Right cardiac atrium (tissue), 5 donors: ENCODE measurements at regions not wholly inside any gene's neighbourhood (a gene's known extent, or its start where the extent isn't known, plus 50 kb on each side); places are given as distances from the start of the nearest gene placed in this dataset.
"Not testable (repeated sequence)": the region's sequence is repeated elsewhere in the genome, so short reads cannot be mapped to it uniquely, and the experiment has no call there.

Experiments
- ATAC-seq, 2 donors: fragments of 200-7000 bp; cut with Tn5 transposase; one replicate each; pipeline versions ENCODE4 v1.8.0 to v1.9.1; 2020; ENCODE audit warnings: moderate library complexity in 2 of 2, mild to moderate bottlenecking in 1 of 2
- DNase-seq, 3 donors: peaks; one replicate each; pipeline ENCODE4 v3.0.0-alpha.2; 2020
- H3K27ac ChIP-seq: one replicate; pipeline ENCODE4 v1.5.1; 2013; ENCODE audit warnings: mild to moderate bottlenecking, low read length, control low read depth, moderate library complexity
- H3K27me3 ChIP-seq: one replicate; pipeline ENCODE4 v1.6.1; 2013; ENCODE audit not compliant: control insufficient read depth, insufficient read depth
- H3K4me1 ChIP-seq: one replicate; pipeline ENCODE4 v1.6.1; 2013; ENCODE audit warnings: low read length; ENCODE audit not compliant: control insufficient read depth, insufficient read depth
- H3K4me3 ChIP-seq: one replicate; pipeline ENCODE4 v1.5.1; 2013; ENCODE audit warnings: low read length, control low read depth
- H3K9me3 ChIP-seq: one replicate; pipeline ENCODE4 v1.6.1; 2013; ENCODE audit warnings: low read length; ENCODE audit not compliant: control insufficient read depth
- WGBS: extraction: QIAGEN DNeasy Blood & Tissue Kit; methylation state at CpG from one replicate; pipeline ENCODE4 v1.1.7; 2013; 5-methylcytosine and 5-hydroxymethylcytosine counted together
- intact Hi-C, 4 donors: fragments of 100-400 bp; cut with DNase I; formaldehyde crosslinking; loops; one replicate each; pipeline versions ENCODE4 v1.11.0 to v1.14.0; 2022 to 2023
- donor health status: healthy with polysubstance abuse.
- donor health status: DM: no; HTN: yes; CAD: no.
- donor health status: DM: no; HTN: no; CAD: no.
- donor health status: DM: no; HTN: yes; CAD: no; lungs with severe emphysema.
- donor health status: DM: yes; HTN: yes; CAD: no.

GRCh38 chr22:15772337-15772736 lies 82.5 kb downstream of the POTEH start:
- intact Hi-C loops, result not testable (repeated sequence)
- WGBS, result 63% methylated on average over 3 of the region's 3 CpGs

GRCh38 chr22:15775118-15775517 lies 85.3 kb downstream of the POTEH start:
- H3K4me3 ChIP-seq, ATAC-seq, H3K27me3 ChIP-seq, H3K27ac ChIP-seq, H3K4me1 ChIP-seq, intact Hi-C loops, H3K9me3 ChIP-seq: not testable (repeated sequence)
- DNase-seq, result peak in 1 of 3 donors; percentile 9
- 57% methylated on average over 4 of the region's 7 CpGs for WGBS

More at GRCh38 chr22:15772337-15772736, 82.5 kb downstream of the POTEH start:
- not testable (repeated sequence) for H3K9me3 ChIP-seq, DNase-seq, H3K27me3 ChIP-seq, H3K4me3 ChIP-seq, H3K27ac ChIP-seq, ATAC-seq, H3K4me1 ChIP-seq

GRCh38 chr22:15775670-15776669 lies 86.1 kb downstream of the POTEH start:
- H3K9me3 ChIP-seq, H3K4me3 ChIP-seq, H3K4me1 ChIP-seq, H3K27ac ChIP-seq, H3K27me3 ChIP-seq, intact Hi-C loops: not testable (repeated sequence)
- ATAC-seq (peak; percentile 48 to 50), DNase-seq (peak in 2 of 3 donors; percentile 24 to 36)
- WGBS, result 74% methylated on average over 17 of the region's 43 CpGs

- 72% methylated on average over 9 of the region's 16 CpGs for WGBS
- H3K4me3 ChIP-seq, H3K9me3 ChIP-seq, ATAC-seq, H3K4me1 ChIP-seq, H3K27me3 ChIP-seq, intact Hi-C loops, H3K27ac ChIP-seq: not testable (repeated sequence)
- DNase-seq, result peak in 1 of 3 donors; percentile 5
Measured at GRCh38 chr22:15776727-15777126, 86.9 kb downstream of the POTEH start.

GRCh38 chr22:15777150-15777549 lies 87.3 kb downstream of the POTEH start:
- H3K9me3 ChIP-seq, result not testable (repeated sequence)
- WGBS, result 80% methylated on average over 4 of the region's 24 CpGs

GRCh38 chr22:15777557-15777956 lies 87.7 kb downstream of the POTEH start:
- H3K27me3 ChIP-seq, H3K9me3 ChIP-seq, ATAC-seq, intact Hi-C loops, DNase-seq, H3K4me3 ChIP-seq, H3K27ac ChIP-seq, H3K4me1 ChIP-seq: not testable (repeated sequence)
- WGBS, result 65% methylated on average over 7 of the region's 19 CpGs

More at GRCh38 chr22:15777150-15777549, 87.3 kb downstream of the POTEH start:
- H3K27ac ChIP-seq, H3K4me1 ChIP-seq, H3K27me3 ChIP-seq, ATAC-seq, H3K4me3 ChIP-seq, DNase-seq, intact Hi-C loops: not testable (repeated sequence)

- ATAC-seq, intact Hi-C loops, H3K4me3 ChIP-seq, H3K9me3 ChIP-seq, H3K27me3 ChIP-seq, H3K27ac ChIP-seq, H3K4me1 ChIP-seq: not testable (repeated sequence)
- peak in 2 of 3 donors; percentile 7 to 10 for DNase-seq
- WGBS, result 51% methylated on average over 6 of the region's 6 CpGs
Measured at GRCh38 chr22:15778366-15778765, 88.5 kb downstream of the POTEH start.

- H3K4me3 ChIP-seq, H3K4me1 ChIP-seq, H3K27me3 ChIP-seq, H3K27ac ChIP-seq, H3K9me3 ChIP-seq, DNase-seq, intact Hi-C loops, ATAC-seq: not testable (repeated sequence)
- WGBS, result 30% methylated on average over 1 of the region's 1 CpG
Measured at GRCh38 chr22:15781652-15782051, 91.8 kb downstream of the POTEH start.

GRCh38 chr22:15782933-15783332 lies 93.1 kb downstream of the POTEH start:
- ATAC-seq, result not testable (repeated sequence)
- 27% methylated on average over 1 of the region's 2 CpGs for WGBS

GRCh38 chr22:15784383-15785085 lies 94.7 kb downstream of the POTEH start:
- ATAC-seq, result peak; percentile 88
- not testable (repeated sequence) for DNase-seq

More at GRCh38 chr22:15782933-15783332, 93.1 kb downstream of the POTEH start:
- H3K4me3 ChIP-seq, H3K27ac ChIP-seq, DNase-seq, H3K4me1 ChIP-seq, H3K9me3 ChIP-seq, H3K27me3 ChIP-seq, intact Hi-C loops: not testable (repeated sequence)

More at GRCh38 chr22:15784383-15785085, 94.7 kb downstream of the POTEH start:
- WGBS, result no CpG with 5 or more reads among the region's 34 CpGs
- H3K4me3 ChIP-seq, H3K27me3 ChIP-seq, H3K4me1 ChIP-seq, H3K27ac ChIP-seq, intact Hi-C loops, H3K9me3 ChIP-seq: not testable (repeated sequence)
